AG04450 (cell line): ENCODE measurements at regions not wholly inside any gene's neighbourhood (a gene's known extent, or its start where the extent isn't known, plus 50 kb on each side); places are given as distances from the start of the nearest gene placed in this dataset.

Experiments used
- CTCF ChIA-PET: fragments of 300-600, 350-600 bp; formaldehyde crosslinking; extraction: SDS; loops from one replicate; lab custom pipeline; 2022; ENCODE audit warnings: antibody characterized with exemption, inconsistent platforms; lab: Charles Lee
- POLR2A ChIA-PET: fragments of 350-600 bp; formaldehyde crosslinking; extraction: SDS; loops from one replicate; lab custom pipeline; 2021; ENCODE audit warnings: antibody characterized with exemption, inconsistent platforms; lab: Yijun Ruan, JAX
- DNase-seq: peaks from one replicate; pipeline ENCODE4 v3.0.0-alpha.2; 2011; ENCODE audit warnings: low read depth, low spot score
- H3K27ac ChIP-seq: one replicate; pipeline ENCODE4 v1.5.1; 2012; ENCODE audit warnings: low read depth, low read length, control low read depth
- H3K27me3 ChIP-seq: one replicate; pipeline ENCODE4 v1.6.0; 2012; ENCODE audit warnings: low read length; ENCODE audit not compliant: control insufficient read depth, insufficient read depth
- H3K4me3 ChIP-seq: 2 replicates; pipeline ENCODE4 v1.5.1; 2011; ENCODE audit warnings: mild to moderate bottlenecking, low read depth, low read length, control low read depth
- H3K9me3 ChIP-seq: 2 replicates; pipeline ENCODE4 v1.5.1; 2012; ENCODE audit warnings: low read length; ENCODE audit not compliant: control insufficient read depth, insufficient read depth
- CTCF ChIP-seq: IDR thresholded peaks from 2 replicates; pipeline ENCODE4 v1.5.1; 2011; ENCODE audit warnings: low read depth, low read length, control low read depth, inconsistent platforms

- H3K27me3 ChIP-seq = no peaks in the 10 kb centered on the region
- no peak for DNase-seq
- no peak for TF ChIP-seq CTCF
- POLR2A ChIA-PET = no interaction called here
- H3K4me3 ChIP-seq = no peak overlapping the region
- H3K9me3 ChIP-seq = no peaks in the 10 kb centered on the region
- no peak overlapping the region for H3K27ac ChIP-seq
- CTCF ChIA-PET = no interaction called here
Observed at GRCh38 chr3:15958692-15959433, 161.1 kb upstream of the ANKRD28 start.

GRCh38 chr3:15959434-15959811, 161.6 kb upstream of the ANKRD28 start:
- Histone ChIP-seq H3K4me3 (no peak overlapping the region), H3K27me3 (no peaks in the 10 kb centered on the region), H3K9me3 (no peaks in the 10 kb centered on the region), H3K27ac (no peak overlapping the region)
- no peak for DNase-seq
- ChIA-PET POLR2A (no interaction called here), CTCF (no interaction called here)
- TF ChIP-seq CTCF = no peak

GRCh38 chr3:15964605-15965442, 167.0 kb upstream of the ANKRD28 start:
- no peak for TF ChIP-seq CTCF
- ChIA-PET CTCF (interaction anchor here (0.6 to 0.9 kb wide), 4 partner anchors 12 to 162 kb away, joined by 3 to 6 read pairs (median 4); no protein-coding TSS in a partner anchor), POLR2A (interaction anchor here (1.1 kb wide), 1 partner anchor 18 kb away, joined by 4 read pairs; no protein-coding TSS in a partner anchor)
- Histone ChIP-seq H3K27me3 (no peaks in the 10 kb centered on the region), H3K4me3 (peak overlapping the region; percentile 41), H3K27ac (peak overlapping the region; percentile 91), H3K9me3 (no peaks in the 10 kb centered on the region; the same call in 1 of the 2 replicates)
- no peak for DNase-seq

GRCh38 chr3:15967577-15967976, 169.8 kb upstream of the ANKRD28 start:
- ChIA-PET CTCF (no interaction called here), POLR2A (no interaction called here)
- TF ChIP-seq CTCF = no peak

More at GRCh38 chr3:15967577-15967976, 169.8 kb upstream of the ANKRD28 start:
- H3K27ac ChIP-seq = no peak overlapping the region
- no peaks in the 10 kb centered on the region; the same call in 1 of the 2 replicates for H3K9me3 ChIP-seq
- H3K27me3 ChIP-seq = no peaks in the 10 kb centered on the region
- no peak for DNase-seq
- no peak overlapping the region for H3K4me3 ChIP-seq
